HepG2 (cell line): ENCODE measurements at regions not wholly inside any gene's neighbourhood (a gene's known extent, or its start where the extent isn't known, plus 50 kb on each side); places are given as distances from the start of the nearest gene placed in this dataset.

Experiments used
- ATAC-seq: fragments of 200-7000 bp; cut with Tn5 transposase; 3 replicates; pipeline ENCODE4 v1.9.1; 2020; ENCODE audit warnings: mild to moderate bottlenecking, moderate library complexity
- BruUV-seq: library from RNA; stranded (reverse); fragments of 400-500 nt; replicated peaks from 2 replicates; lab custom pipeline; 2021; lab: Mats Ljungman, UMichigan
- CTCF ChIA-PET: fragments of 300-600 bp; formaldehyde crosslinking; extraction: SDS; loops from one replicate; lab custom pipeline; 2021; ENCODE audit warnings: low total read pairs, inconsistent platforms, low intra/inter-chr PET ratio; lab: Yijun Ruan, JAX
- POLR2A ChIA-PET: fragments of 350-600 bp; sonication (Branson Sonifier 250); formaldehyde crosslinking; loops from one replicate; lab custom pipeline; 2020; ENCODE audit warnings: antibody characterized with exemption, inconsistent platforms; lab: Yijun Ruan, JAX
- DNase-seq: peaks from one replicate; pipeline ENCODE4 v3.0.0-alpha.2; 2015; ENCODE audit warnings: low spot score
- FAIRE-seq: peaks from 3 replicates; lab custom pipeline; 2011; peaks lifted over from hg19 to GRCh38; lab: Jason Lieb, UNC
- H2AFZ ChIP-seq: one replicate; pipeline ENCODE4 v1.6.1; 2011; ENCODE audit warnings: low read length, inconsistent platforms
- H3K27ac ChIP-seq: fragments of 300-600 bp; 3 replicates; pipeline ENCODE4 v1.8.0; 2011; ENCODE audit warnings: mixed run types, mild to moderate bottlenecking, mixed read lengths, low read length, inconsistent platforms; ENCODE audit not compliant: insufficient read depth; ENCODE audit errors: extremely low read length
- H3K27me3 ChIP-seq, 2 experiments: fragments of 200-600 bp in 1 of 2; 2 replicates in 1 of 2; 3 replicates in 1 of 2; pipeline versions ENCODE4 v1.6.0 to v1.8.0; 2011; ENCODE audit warnings: low read length in 2 of 2, mild to moderate bottlenecking in 2 of 2, moderate library complexity in 2 of 2, inconsistent platforms in 1 of 2; ENCODE audit not compliant: insufficient read depth in 2 of 2, control insufficient read depth in 1 of 2
- H3K36me3 ChIP-seq, 2 experiments: fragments of 200-600 bp in 1 of 2; replicated peaks in 1 of 2; 2 replicates in 1 of 2; 3 replicates in 1 of 2; pipeline versions ENCODE4 v1.5.1 to v1.8.0; 2011; ENCODE audit warnings: low read length in 2 of 2, inconsistent platforms in 1 of 2; ENCODE audit not compliant: insufficient read depth in 2 of 2, control insufficient read depth in 1 of 2
- H3K4me1 ChIP-seq: 2 replicates; pipeline ENCODE4 v1.5.1; 2012; ENCODE audit warnings: low read length, inconsistent platforms; ENCODE audit not compliant: insufficient read depth
- H3K4me2 ChIP-seq: 2 replicates; pipeline ENCODE4 v1.6.0; 2011; ENCODE audit warnings: low read depth, low read length, inconsistent platforms
- H3K4me3 ChIP-seq, 3 experiments: fragments of 200-600 bp in 1 of 3; sonication (generic), shearing (Covaris generic) in 1 of 3; replicated peaks in 1 of 3; 2 replicates each; pipeline ENCODE4 v1.5.1; 2011 to 2016; ENCODE audit warnings: low read length in 3 of 3, inconsistent platforms in 2 of 3, low read depth in 2 of 3, mild to moderate bottlenecking in 2 of 3, control low read depth in 1 of 3, mixed read lengths in 1 of 3; ENCODE audit not compliant: insufficient read depth in 1 of 3
- H3K79me2 ChIP-seq: one replicate; pipeline ENCODE4 v1.6.1; 2011; ENCODE audit warnings: low read length, inconsistent platforms; ENCODE audit not compliant: insufficient read depth
- H3K9ac ChIP-seq: 2 replicates; pipeline ENCODE4 v1.6.0; 2011; ENCODE audit warnings: mild to moderate bottlenecking, low read depth, low read length, inconsistent platforms; ENCODE audit not compliant: insufficient read depth
- H3K9me3 ChIP-seq: 2 replicates; pipeline ENCODE4 v1.5.1; 2012; ENCODE audit warnings: mild to moderate bottlenecking, low read length
- H4K20me1 ChIP-seq: 2 replicates; pipeline ENCODE4 v1.6.0; 2011; ENCODE audit warnings: inconsistent platforms, mild to moderate bottlenecking, low read length, moderate library complexity; ENCODE audit not compliant: insufficient read depth
- HNRNPK ChIP-seq: fragments of 200-400 bp; formaldehyde crosslinking; IDR thresholded peaks from 2 replicates; pipeline ENCODE4 v1.6.1; 2018; ENCODE audit warnings: low read length, low read depth, moderate library complexity, mild to moderate bottlenecking; ENCODE audit not compliant: poor library complexity, severe bottlenecking
- KLF13 ChIP-seq: sonication (generic); formaldehyde crosslinking; IDR thresholded peaks from 2 replicates; pipeline ENCODE4 v1.4.0; 2020; ENCODE audit warnings: mild to moderate bottlenecking, missing genetic modification reagents
- NCOA2 ChIP-seq: sonication (generic); formaldehyde crosslinking; IDR thresholded peaks from 2 replicates; pipeline ENCODE4 v1.8.0; 2022; ENCODE audit warnings: inconsistent platforms
- TRIM24 ChIP-seq: sonication (generic); formaldehyde crosslinking; IDR thresholded peaks from 2 replicates; pipeline ENCODE4 v1.8.0; 2022; ENCODE audit warnings: mild to moderate bottlenecking, missing genetic modification reagents
- ZNF180 ChIP-seq: sonication (generic); formaldehyde crosslinking; IDR thresholded peaks from 2 replicates; pipeline ENCODE4 v1.4.0; 2020; ENCODE audit warnings: low read depth, missing genetic modification reagents, borderline replicate concordance
- ZNF761 ChIP-seq: sonication (generic); formaldehyde crosslinking; conservative IDR thresholded peaks from 2 replicates; pipeline ENCODE4 v1.4.0; 2020; ENCODE audit warnings: mild to moderate bottlenecking, missing genetic modification reagents
- WGBS: methylation state at CpG from one replicate; pipeline ENCODE4 v1.1.6; 2017; ENCODE audit warnings: low lambda C conversion rate; 5-methylcytosine and 5-hydroxymethylcytosine counted together
- in situ Hi-C: cut with HindIII; loops from 2 replicates; pipeline ENCODE4 v1.10.0; 2017; ENCODE audit warnings: low pct_unique_long_range_greater_than_20kb; ENCODE audit not compliant: extremely low pct_ligation_motif_present
- intact Hi-C: fragments of 100-400 bp; cut with micrococcal nuclease; formaldehyde crosslinking; loops from one replicate; pipeline ENCODE4 v1.10.0; 2022; ENCODE audit not compliant: unreplicated experiment
- TF ChIP-seq, protein P1 (sequence below): sonication (generic); formaldehyde crosslinking; IDR thresholded peaks from 2 replicates; pipeline ENCODE4 v1.5.0; 2020; ENCODE audit warnings: missing genetic modification reagents
- TF ChIP-seq, protein P2 (sequence below): IDR thresholded peaks from 2 replicates; pipeline ENCODE4 v1.6.1; 2016; ENCODE audit warnings: missing compliant biosample characterization, missing genetic modification reagents, borderline replicate concordance
- TF ChIP-seq, protein P3 (sequence below): IDR thresholded peaks from 2 replicates; pipeline ENCODE4 v1.6.1; 2016; ENCODE audit warnings: low read depth, missing genetic modification reagents, missing compliant biosample characterization

DNA sequence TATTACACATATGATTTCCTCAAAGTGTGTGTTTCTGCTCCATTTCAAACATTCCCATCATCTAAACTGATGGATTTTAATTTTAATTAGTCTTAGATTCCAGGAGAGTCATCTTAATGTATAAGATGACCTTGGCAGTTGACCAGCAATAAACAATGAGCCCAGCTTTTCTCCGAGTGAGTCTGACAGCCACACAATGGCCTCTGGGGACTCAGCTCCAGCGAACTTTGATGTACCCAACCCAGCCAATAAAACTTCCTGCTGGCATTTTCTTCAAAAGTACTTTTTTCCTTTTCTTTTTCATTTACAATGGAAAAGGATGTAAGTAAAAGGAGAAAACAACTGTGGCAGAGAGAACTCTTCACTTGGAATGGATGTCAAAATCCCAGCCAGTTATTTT, 139.1 kb upstream of the CTBP2 start:
- in situ Hi-C loops, result no loop called here

More for the DNA sequence above, 139.1 kb upstream of the CTBP2 start:
- Histone ChIP-seq H3K27ac (no peak overlapping the region), H3K4me3 (no peak overlapping the region), H3K4me2 (no peak overlapping the region), H3K36me3 (no peaks in the 10 kb centered on the region), H3K27me3 (peaks cover 0 to 11% of the 10 kb centered on the region in 2 experiments; a peak in 4 of 5 replicates), H3K9ac (no peak overlapping the region), H3K79me2 (no peaks in the 10 kb centered on the region), H4K20me1 (no peaks in the 10 kb centered on the region), H2AFZ (no peak overlapping the region), H3K4me1 (no peaks in the 10 kb centered on the region), H3K9me3 (no peaks in the 10 kb centered on the region)
- ChIA-PET CTCF (no interaction called here), POLR2A (no interaction called here)
- no peak for FAIRE-seq
- TF ChIP-seq NCOA2 (CRISPR knock-in tag) (no peak), ZNF180 (CRISPR knock-in tag) (no peak), TRIM24 (CRISPR knock-in tag) (no peak), KLF13 (CRISPR knock-in tag) (no peak), ZNF761 (CRISPR knock-in tag) (no peak), HNRNPK (no peak)
- TF ChIP-seq, protein P1, sequence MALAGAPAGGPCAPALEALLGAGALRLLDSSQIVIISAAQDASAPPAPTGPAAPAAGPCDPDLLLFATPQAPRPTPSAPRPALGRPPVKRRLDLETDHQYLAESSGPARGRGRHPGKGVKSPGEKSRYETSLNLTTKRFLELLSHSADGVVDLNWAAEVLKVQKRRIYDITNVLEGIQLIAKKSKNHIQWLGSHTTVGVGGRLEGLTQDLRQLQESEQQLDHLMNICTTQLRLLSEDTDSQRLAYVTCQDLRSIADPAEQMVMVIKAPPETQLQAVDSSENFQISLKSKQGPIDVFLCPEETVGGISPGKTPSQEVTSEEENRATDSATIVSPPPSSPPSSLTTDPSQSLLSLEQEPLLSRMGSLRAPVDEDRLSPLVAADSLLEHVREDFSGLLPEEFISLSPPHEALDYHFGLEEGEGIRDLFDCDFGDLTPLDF (CRISPR knock-in tag), result no peak
- TF ChIP-seq, protein P2, sequence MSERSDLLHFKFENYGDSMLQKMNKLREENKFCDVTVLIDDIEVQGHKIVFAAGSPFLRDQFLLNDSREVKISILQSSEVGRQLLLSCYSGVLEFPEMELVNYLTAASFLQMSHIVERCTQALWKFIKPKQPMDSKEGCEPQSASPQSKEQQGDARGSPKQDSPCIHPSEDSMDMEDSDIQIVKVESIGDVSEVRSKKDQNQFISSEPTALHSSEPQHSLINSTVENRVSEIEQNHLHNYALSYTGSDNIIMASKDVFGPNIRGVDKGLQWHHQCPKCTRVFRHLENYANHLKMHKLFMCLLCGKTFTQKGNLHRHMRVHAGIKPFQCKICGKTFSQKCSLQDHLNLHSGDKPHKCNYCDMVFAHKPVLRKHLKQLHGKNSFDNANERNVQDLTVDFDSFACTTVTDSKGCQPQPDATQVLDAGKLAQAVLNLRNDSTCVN (CRISPR knock-in tag), result no peak
- TF ChIP-seq, protein P3, sequence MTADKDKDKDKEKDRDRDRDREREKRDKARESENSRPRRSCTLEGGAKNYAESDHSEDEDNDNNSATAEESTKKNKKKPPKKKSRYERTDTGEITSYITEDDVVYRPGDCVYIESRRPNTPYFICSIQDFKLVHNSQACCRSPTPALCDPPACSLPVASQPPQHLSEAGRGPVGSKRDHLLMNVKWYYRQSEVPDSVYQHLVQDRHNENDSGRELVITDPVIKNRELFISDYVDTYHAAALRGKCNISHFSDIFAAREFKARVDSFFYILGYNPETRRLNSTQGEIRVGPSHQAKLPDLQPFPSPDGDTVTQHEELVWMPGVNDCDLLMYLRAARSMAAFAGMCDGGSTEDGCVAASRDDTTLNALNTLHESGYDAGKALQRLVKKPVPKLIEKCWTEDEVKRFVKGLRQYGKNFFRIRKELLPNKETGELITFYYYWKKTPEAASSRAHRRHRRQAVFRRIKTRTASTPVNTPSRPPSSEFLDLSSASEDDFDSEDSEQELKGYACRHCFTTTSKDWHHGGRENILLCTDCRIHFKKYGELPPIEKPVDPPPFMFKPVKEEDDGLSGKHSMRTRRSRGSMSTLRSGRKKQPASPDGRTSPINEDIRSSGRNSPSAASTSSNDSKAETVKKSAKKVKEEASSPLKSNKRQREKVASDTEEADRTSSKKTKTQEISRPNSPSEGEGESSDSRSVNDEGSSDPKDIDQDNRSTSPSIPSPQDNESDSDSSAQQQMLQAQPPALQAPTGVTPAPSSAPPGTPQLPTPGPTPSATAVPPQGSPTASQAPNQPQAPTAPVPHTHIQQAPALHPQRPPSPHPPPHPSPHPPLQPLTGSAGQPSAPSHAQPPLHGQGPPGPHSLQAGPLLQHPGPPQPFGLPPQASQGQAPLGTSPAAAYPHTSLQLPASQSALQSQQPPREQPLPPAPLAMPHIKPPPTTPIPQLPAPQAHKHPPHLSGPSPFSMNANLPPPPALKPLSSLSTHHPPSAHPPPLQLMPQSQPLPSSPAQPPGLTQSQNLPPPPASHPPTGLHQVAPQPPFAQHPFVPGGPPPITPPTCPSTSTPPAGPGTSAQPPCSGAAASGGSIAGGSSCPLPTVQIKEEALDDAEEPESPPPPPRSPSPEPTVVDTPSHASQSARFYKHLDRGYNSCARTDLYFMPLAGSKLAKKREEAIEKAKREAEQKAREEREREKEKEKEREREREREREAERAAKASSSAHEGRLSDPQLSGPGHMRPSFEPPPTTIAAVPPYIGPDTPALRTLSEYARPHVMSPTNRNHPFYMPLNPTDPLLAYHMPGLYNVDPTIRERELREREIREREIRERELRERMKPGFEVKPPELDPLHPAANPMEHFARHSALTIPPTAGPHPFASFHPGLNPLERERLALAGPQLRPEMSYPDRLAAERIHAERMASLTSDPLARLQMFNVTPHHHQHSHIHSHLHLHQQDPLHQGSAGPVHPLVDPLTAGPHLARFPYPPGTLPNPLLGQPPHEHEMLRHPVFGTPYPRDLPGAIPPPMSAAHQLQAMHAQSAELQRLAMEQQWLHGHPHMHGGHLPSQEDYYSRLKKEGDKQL (CRISPR knock-in tag), result no peak
- no peak for DNase-seq
- 3% methylated on average over 2 of the region's 2 CpGs for WGBS
- no peak for ATAC-seq
- intact Hi-C loops, result no loop called here
- no TSS peak for BruUV-seq
